LNCaP clone FGC (cell line): ENCODE measurements at regions not wholly inside any gene's neighbourhood (a gene's known extent, or its start where the extent isn't known, plus 50 kb on each side); places are given as distances from the start of the nearest gene placed in this dataset.

Experiments used
- DNase-seq: peaks from one replicate; pipeline ENCODE4 v3.0.0-alpha.2; 2011; ENCODE audit warnings: low read depth
- H3K4me3 ChIP-seq: 2 replicates; pipeline ENCODE4 v1.5.1; 2011; ENCODE audit warnings: mild to moderate bottlenecking, low read depth, low read length, control low read depth
- CTCF ChIP-seq: IDR thresholded peaks from 2 replicates; pipeline ENCODE4 v1.5.1; 2012; ENCODE audit warnings: mild to moderate bottlenecking; ENCODE audit not compliant: control insufficient read depth, insufficient read depth; ENCODE audit errors: extremely low read depth

- no peak for DNase-seq
- TF ChIP-seq CTCF: no peak
- H3K4me3 ChIP-seq: no peak overlapping the region
Observed at GRCh38 chr7:17075601-17076255, 193.9 kb upstream of the AGR3 start.

GRCh38 chr7:17078298-17078697, 196.5 kb upstream of the AGR3 start:
- DNase-seq: no peak
- no peak for TF ChIP-seq CTCF
- no peak overlapping the region for H3K4me3 ChIP-seq

GRCh38 chr7:17083392-17084165, 201.8 kb upstream of the AGR3 start:
- DNase-seq: no peak
- no peak overlapping the region for H3K4me3 ChIP-seq
- no peak for TF ChIP-seq CTCF

- TF ChIP-seq CTCF: no peak
- H3K4me3 ChIP-seq: no peak overlapping the region
- no peak for DNase-seq
Observed at GRCh38 chr7:17084166-17084475, 202.3 kb upstream of the AGR3 start.

- H3K4me3 ChIP-seq: no peak overlapping the region
- TF ChIP-seq CTCF: no peak
- DNase-seq: no peak
Observed at GRCh38 chr7:17085186-17085585, 203.4 kb upstream of the AGR3 start.

GRCh38 chr7:17086403-17086802, 204.6 kb upstream of the AGR3 start:
- TF ChIP-seq CTCF: no peak
- DNase-seq: no peak
- no peak overlapping the region for H3K4me3 ChIP-seq

- no peak for TF ChIP-seq CTCF
- no peak for DNase-seq
- no peak overlapping the region for H3K4me3 ChIP-seq
Observed at GRCh38 chr7:17090751-17091150, 207.7 kb upstream of the AHR start.
